SJSA1 (cell line): ENCODE measurements at regions not wholly inside any gene's neighbourhood (a gene's known extent, or its start where the extent isn't known, plus 50 kb on each side); places are given as distances from the start of the nearest gene placed in this dataset.
"Not testable (repeated sequence)": the region's sequence is repeated elsewhere in the genome, so short reads cannot be mapped to it uniquely, and the experiment has no call there.

Source experiments
- DNase-seq, 2 experiments: peaks; one replicate each; pipeline ENCODE4 v3.0.0-alpha.2; 2015 to 2020; ENCODE audit warnings: low spot score in 2 of 2, low read depth in 1 of 2
- H3K27ac ChIP-seq: fragments of 250-450 bp; sonication (Bioruptor Pico); 2 replicates; pipeline ENCODE4 v1.5.1; 2020; ENCODE audit warnings: mild to moderate bottlenecking, moderate library complexity
- H3K27me3 ChIP-seq: fragments of 250-450 bp; sonication (Bioruptor Pico); replicated peaks from 2 replicates; pipeline ENCODE4 v1.5.1; 2020; ENCODE audit warnings: mild to moderate bottlenecking, moderate library complexity
- H3K36me3 ChIP-seq: fragments of 250-450 bp; sonication (Bioruptor Pico); 2 replicates; pipeline ENCODE4 v1.5.1; 2020; ENCODE audit warnings: mild to moderate bottlenecking
- H3K4me1 ChIP-seq: fragments of 250-450 bp; sonication (Bioruptor Pico); replicated peaks from 2 replicates; pipeline ENCODE4 v1.6.1; 2021; ENCODE audit warnings: mild to moderate bottlenecking
- H3K4me3 ChIP-seq: fragments of 250-450 bp; sonication (Bioruptor Pico); 2 replicates; pipeline ENCODE4 v1.5.1; 2020; ENCODE audit warnings: mild to moderate bottlenecking
- H3K9me3 ChIP-seq: fragments of 250-450 bp; sonication (Bioruptor Pico); replicated peaks from 2 replicates; pipeline ENCODE4 v1.5.1; 2020; ENCODE audit warnings: mild to moderate bottlenecking

DNA sequence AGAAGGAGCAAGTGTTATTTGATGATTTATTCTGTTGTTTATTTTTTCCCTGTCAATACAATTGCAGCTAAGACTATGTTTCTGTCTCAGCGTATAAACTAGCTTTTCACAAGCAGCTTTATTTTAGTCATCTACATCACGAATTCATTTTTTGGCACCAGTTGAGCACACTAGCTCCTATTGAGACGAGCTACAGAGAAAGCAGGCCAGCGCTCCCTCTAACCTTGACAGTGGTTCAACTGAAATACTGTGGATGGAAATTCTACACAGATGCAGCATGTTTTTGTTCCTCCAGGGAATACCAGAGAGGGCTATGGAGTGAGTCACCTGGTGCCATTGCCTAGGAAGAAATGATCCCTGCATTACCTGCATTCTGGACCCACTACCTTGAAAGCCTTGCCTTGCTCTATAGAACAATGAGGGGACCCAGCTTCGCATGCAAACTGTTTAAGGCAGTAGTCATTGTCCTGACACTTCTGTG lies 108.2 kb upstream of the ARHGAP42 start:
- Histone ChIP-seq H3K9me3 (no peaks in the 10 kb centered on the region), H3K27ac (peak overlapping the region; percentile 42; the same call in 1 of the 2 replicates), H3K4me3 (no peak overlapping the region), H3K27me3 (no peaks in the 10 kb centered on the region), H3K4me1 (peaks cover 9% of the 10 kb centered on the region), H3K36me3 (no peaks in the 10 kb centered on the region)
- peak; percentile 31 to 39 for DNase-seq

DNA sequence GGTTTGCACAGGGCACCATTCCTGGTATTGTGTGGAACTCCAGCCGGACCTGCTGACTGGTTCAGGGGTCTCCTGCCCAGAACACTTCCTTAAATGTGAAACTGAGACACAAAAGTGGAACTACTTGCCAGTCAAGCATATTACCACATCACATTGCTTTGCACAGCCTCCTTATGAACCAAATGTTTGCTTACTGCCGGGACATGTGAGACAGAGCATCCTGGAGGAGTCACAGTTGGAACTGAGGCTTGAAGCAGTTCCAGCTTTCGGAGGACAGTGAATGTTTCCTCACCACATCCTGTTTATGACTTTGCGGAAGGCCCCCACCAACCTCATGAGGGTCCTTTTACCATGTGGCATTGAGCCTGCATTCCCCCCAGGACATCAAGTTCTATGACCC lies 105.8 kb upstream of the ARHGAP42 start:
- H3K27ac ChIP-seq, result no peak overlapping the region
- DNase-seq, result no peak
- H3K36me3 ChIP-seq, result no peaks in the 10 kb centered on the region

GRCh38 chr11:100584201-100584985 lies 102.7 kb upstream of the ARHGAP42 start:
- no peak for DNase-seq
- H3K9me3 ChIP-seq, result no peaks in the 10 kb centered on the region
- no peaks in the 10 kb centered on the region for H3K27me3 ChIP-seq
- H3K36me3 ChIP-seq, result no peaks in the 10 kb centered on the region
- no peak overlapping the region for H3K27ac ChIP-seq
- H3K4me1 ChIP-seq, result no peaks in the 10 kb centered on the region
- H3K4me3 ChIP-seq, result no peak overlapping the region

More for the DNA sequence above, 105.8 kb upstream of the ARHGAP42 start:
- Histone ChIP-seq H3K4me3 (no peak overlapping the region), H3K9me3 (no peaks in the 10 kb centered on the region), H3K27me3 (no peaks in the 10 kb centered on the region), H3K4me1 (peaks cover 9% of the 10 kb centered on the region)

- no peaks in the 10 kb centered on the region for H3K4me1 ChIP-seq
- no peaks in the 10 kb centered on the region for H3K27me3 ChIP-seq
- no peak overlapping the region for H3K27ac ChIP-seq
- no peak overlapping the region for H3K4me3 ChIP-seq
- no peak for DNase-seq
- H3K36me3 ChIP-seq, result no peaks in the 10 kb centered on the region
- no peaks in the 10 kb centered on the region for H3K9me3 ChIP-seq
Measured at GRCh38 chr11:100585728-100586127, 101.4 kb upstream of the ARHGAP42 start.

DNA sequence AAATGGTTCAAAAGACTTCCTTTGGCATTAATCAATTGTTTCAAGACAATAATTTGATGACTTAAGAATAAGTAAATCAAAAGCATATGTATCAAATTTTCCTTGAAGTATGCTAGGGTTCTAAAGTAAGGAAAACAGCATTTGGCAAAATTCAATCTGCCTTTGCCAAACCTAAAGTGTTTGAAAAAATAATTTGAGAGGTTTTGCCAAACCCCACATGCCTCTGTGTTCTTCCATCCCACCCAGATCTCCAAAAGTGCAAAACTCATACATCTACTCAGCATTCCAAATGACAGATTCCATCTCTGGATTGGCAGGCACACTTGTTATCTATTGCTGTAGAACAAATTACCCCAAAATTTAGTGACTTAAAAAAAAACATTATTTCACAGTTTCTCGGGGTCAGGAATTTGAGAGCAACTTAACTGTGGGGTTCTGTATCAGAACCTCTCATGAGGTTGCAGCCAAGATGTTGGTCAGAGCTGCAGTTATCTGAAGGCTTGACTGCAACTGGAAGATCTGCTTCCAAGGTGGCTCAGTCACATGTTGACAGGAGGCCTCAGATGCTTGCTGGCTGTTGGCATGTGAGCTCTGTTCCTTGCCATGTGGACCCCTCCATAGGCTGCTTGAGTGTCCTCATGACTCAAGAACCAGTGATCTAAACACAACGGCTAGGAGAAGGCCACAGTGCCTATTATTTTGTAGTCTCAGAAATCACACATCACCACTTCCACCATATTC lies 100.6 kb upstream of the ARHGAP42 start:
- Histone ChIP-seq H3K9me3 (no peaks in the 10 kb centered on the region), H3K36me3 (no peaks in the 10 kb centered on the region), H3K4me3 (no peak overlapping the region), H3K4me1 (no peaks in the 10 kb centered on the region), H3K27ac (no peak overlapping the region), H3K27me3 (no peaks in the 10 kb centered on the region)
- DNase-seq, result no peak

- H3K27ac ChIP-seq, result no peak overlapping the region
- no peaks in the 10 kb centered on the region for H3K9me3 ChIP-seq
- no peaks in the 10 kb centered on the region for H3K4me1 ChIP-seq
- H3K27me3 ChIP-seq, result no peaks in the 10 kb centered on the region
- no peaks in the 10 kb centered on the region for H3K36me3 ChIP-seq
- no peak overlapping the region for H3K4me3 ChIP-seq
- DNase-seq, result no peak
Measured at GRCh38 chr11:100592619-100593260, 94.3 kb upstream of the ARHGAP42 start.

- Histone ChIP-seq H3K27me3 (no peaks in the 10 kb centered on the region), H3K9me3 (no peaks in the 10 kb centered on the region), H3K36me3 (no peaks in the 10 kb centered on the region), H3K4me1 (no peaks in the 10 kb centered on the region), H3K27ac (no peak overlapping the region), H3K4me3 (no peak overlapping the region)
- DNase-seq, result no peak
Measured at GRCh38 chr11:100593291-100593690, 93.8 kb upstream of the ARHGAP42 start.

GRCh38 chr11:100594320-100594719 lies 92.8 kb upstream of the ARHGAP42 start:
- Histone ChIP-seq H3K27me3 (no peaks in the 10 kb centered on the region), H3K36me3 (no peaks in the 10 kb centered on the region), H3K4me1 (no peaks in the 10 kb centered on the region), H3K4me3 (no peak overlapping the region), H3K9me3 (no peaks in the 10 kb centered on the region), H3K27ac (no peak overlapping the region)
- no peak for DNase-seq

- Histone ChIP-seq H3K27me3 (no peaks in the 10 kb centered on the region), H3K27ac (no peak overlapping the region), H3K4me3 (no peak overlapping the region), H3K36me3 (no peaks in the 10 kb centered on the region), H3K9me3 (no peaks in the 10 kb centered on the region), H3K4me1 (no peaks in the 10 kb centered on the region)
- DNase-seq, result no peak
Measured at GRCh38 chr11:100600941-100601340, 86.1 kb upstream of the ARHGAP42 start.

DNA sequence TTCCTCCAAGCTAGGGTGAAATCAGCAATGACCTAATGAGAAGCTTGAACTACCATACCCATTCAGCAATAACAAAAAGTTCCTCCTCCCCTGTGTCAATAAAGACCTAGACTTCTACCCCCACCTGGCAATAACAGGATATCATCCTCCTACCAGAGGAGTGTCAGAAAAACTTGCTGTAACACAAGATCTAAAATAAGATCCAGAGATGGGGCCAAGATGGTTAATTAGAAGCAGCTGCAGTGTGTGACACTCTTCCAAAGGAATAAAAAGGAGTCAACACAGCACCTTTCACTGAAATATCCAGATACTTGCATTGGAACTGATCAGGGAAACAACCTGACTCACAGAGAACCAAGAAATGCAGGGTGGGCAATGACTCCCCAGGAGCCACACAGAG lies 84.4 kb upstream of the ARHGAP42 start:
- Histone ChIP-seq H3K4me3 (no peak overlapping the region), H3K27ac (no peak overlapping the region), H3K27me3 (no peaks in the 10 kb centered on the region), H3K4me1 (no peaks in the 10 kb centered on the region), H3K9me3 (no peaks in the 10 kb centered on the region), H3K36me3 (no peaks in the 10 kb centered on the region)
- no peak for DNase-seq

- H3K4me3 ChIP-seq, H3K9me3 ChIP-seq, H3K27ac ChIP-seq, DNase-seq, H3K27me3 ChIP-seq, H3K4me1 ChIP-seq, H3K36me3 ChIP-seq: not testable (repeated sequence)
Measured at GRCh38 chr11:100607761-100608160, 79.3 kb upstream of the ARHGAP42 start.

DNA sequence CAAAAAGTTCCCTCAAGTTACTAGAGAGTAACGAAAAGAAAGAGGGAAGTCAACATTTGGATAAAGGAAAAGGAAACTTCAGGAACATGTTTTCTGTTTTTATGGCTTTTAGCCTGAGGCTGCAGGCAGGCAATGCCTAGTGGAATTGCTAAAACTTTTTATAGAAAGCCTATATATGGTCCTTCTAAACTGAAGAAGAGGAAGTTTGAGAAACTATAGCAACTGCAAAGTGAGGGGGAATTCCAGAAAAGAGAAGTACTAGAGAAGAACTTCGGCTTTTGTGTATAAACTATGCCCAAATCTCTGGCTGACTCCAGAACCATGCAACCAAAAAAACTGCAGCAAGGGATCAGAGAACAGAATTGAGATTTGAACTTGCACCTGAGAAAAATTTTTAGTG lies 74.3 kb upstream of the ARHGAP42 start:
- H3K36me3 ChIP-seq, result no peaks in the 10 kb centered on the region
- no peak for DNase-seq
- no peaks in the 10 kb centered on the region for H3K4me1 ChIP-seq
- H3K9me3 ChIP-seq, result no peaks in the 10 kb centered on the region
- H3K27ac ChIP-seq, result no peak overlapping the region
- H3K4me3 ChIP-seq, result no peak overlapping the region
- H3K27me3 ChIP-seq, result no peaks in the 10 kb centered on the region

DNA sequence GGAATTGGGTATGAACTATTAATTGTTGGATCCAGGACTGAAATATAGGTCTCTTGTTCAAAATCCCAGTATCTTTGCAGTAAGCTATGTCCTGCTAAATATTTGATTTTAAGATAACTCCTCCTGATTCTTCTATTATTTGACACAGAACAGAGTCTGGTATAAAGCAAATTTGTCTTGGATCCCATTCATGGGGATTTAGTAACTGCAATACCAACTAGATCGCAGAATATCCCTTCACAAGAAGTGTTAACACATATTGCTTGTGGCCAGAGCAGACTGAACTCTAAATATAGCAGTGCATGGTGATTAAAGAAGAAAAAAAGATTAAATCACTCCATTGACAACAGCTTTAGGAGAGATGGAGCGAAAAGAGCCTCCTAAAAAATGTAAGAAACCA lies 68.2 kb upstream of the ARHGAP42 start:
- Histone ChIP-seq H3K4me1 (no peaks in the 10 kb centered on the region), H3K27ac (no peak overlapping the region), H3K9me3 (no peaks in the 10 kb centered on the region), H3K36me3 (no peaks in the 10 kb centered on the region), H3K27me3 (no peaks in the 10 kb centered on the region), H3K4me3 (no peak overlapping the region)
- no peak for DNase-seq

GRCh38 chr11:100619484-100619883 lies 67.6 kb upstream of the ARHGAP42 start:
- Histone ChIP-seq H3K4me1 (no peaks in the 10 kb centered on the region), H3K4me3 (no peak overlapping the region), H3K27me3 (no peaks in the 10 kb centered on the region), H3K36me3 (no peaks in the 10 kb centered on the region), H3K9me3 (no peaks in the 10 kb centered on the region), H3K27ac (no peak overlapping the region)
- no peak for DNase-seq
